ENCODE measurements at regions not wholly inside any gene's neighbourhood (a gene's known extent, or its start where the extent isn't known, plus 50 kb on each side); places are given as distances from the start of the nearest gene placed in this dataset.

DNA sequence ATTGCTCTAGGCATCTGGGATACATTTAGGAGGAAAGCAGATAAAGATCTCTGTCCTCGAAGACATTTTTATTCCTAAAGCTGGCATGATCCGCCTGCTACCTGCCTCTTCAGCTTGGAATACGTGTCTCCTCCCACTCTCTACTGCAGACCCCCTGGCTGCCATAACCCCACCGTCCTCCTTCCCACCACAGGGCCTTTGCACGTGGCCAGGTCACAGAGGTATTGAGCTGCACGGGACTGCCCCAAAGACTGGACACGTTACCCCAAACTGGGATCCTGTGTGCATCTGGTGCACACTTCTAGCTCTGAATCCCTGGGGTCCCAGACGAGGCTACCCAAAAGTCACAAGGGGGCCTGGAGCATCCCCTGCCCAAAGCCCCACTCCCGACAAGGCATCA is 351.2 kb upstream of the EEF2KMT start:
- no peak for DNase-seq

DNA sequence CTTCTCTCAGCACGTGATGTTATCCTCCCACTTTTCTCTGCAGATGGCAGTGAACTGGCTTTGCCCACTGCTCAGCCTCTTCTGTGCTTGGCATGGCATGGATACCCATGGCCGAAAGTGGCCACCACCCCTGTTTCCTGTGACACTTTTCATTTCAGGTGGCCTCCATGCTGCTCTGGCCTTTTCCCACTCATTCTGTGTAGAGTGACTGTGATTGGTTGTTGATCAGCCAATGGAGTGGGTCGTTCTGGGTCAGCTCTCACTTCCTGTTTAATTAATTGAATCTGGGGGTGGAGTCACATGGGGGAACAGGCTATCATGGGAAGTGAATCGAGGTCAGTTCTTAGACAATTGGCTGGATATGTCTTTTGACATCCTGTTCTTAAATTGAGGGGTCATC is 350.1 kb upstream of the EEF2KMT start:
- DNase-seq: no peak

- no peak for DNase-seq
Measured at GRCh38 chr16:5446623-5447240, 349.1 kb upstream of the EEF2KMT start.

GRCh38 chr16:5444189-5444588 is 346.6 kb upstream of the EEF2KMT start:
- DNase-seq: no peak

GRCh38 chr16:5442986-5443385 is 345.4 kb upstream of the EEF2KMT start:
- no peak for DNase-seq

DNA sequence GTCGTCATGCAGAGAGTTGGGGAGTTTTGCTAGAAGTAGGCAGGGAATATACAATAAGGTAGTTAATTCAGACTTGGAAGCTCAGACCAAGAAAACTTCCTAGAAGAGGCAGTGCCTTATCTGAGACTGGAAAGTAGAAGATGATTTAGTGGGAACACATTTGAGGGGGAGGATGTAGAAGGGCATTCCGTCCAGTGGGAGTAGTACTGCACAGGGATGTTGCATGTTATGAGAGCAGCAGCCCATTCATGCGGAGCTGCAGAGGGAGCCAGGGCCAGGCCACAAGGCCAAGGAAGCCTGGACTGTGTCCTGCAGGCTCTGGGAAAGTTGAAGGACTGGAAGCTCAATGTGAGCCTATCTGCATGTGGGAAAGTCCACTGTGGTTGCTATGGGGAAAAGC is 344.5 kb upstream of the EEF2KMT start:
- no peak for DNase-seq

GRCh38 chr16:5438591-5438990 is 341.0 kb upstream of the EEF2KMT start:
- no peak for DNase-seq

- no peak for DNase-seq
Measured at GRCh38 chr16:5433587-5433986, 336.0 kb upstream of the EEF2KMT start.

GRCh38 chr16:5432166-5432565 is 334.6 kb upstream of the EEF2KMT start:
- DNase-seq: no peak

GRCh38 chr16:5430598-5430997 is 333.0 kb upstream of the EEF2KMT start:
- DNase-seq: no peak

GRCh38 chr16:5428932-5429331 is 331.3 kb upstream of the EEF2KMT start:
- DNase-seq: no peak

- DNase-seq: no peak
Measured at GRCh38 chr16:5427571-5427970, 330.0 kb upstream of the EEF2KMT start.

DNA sequence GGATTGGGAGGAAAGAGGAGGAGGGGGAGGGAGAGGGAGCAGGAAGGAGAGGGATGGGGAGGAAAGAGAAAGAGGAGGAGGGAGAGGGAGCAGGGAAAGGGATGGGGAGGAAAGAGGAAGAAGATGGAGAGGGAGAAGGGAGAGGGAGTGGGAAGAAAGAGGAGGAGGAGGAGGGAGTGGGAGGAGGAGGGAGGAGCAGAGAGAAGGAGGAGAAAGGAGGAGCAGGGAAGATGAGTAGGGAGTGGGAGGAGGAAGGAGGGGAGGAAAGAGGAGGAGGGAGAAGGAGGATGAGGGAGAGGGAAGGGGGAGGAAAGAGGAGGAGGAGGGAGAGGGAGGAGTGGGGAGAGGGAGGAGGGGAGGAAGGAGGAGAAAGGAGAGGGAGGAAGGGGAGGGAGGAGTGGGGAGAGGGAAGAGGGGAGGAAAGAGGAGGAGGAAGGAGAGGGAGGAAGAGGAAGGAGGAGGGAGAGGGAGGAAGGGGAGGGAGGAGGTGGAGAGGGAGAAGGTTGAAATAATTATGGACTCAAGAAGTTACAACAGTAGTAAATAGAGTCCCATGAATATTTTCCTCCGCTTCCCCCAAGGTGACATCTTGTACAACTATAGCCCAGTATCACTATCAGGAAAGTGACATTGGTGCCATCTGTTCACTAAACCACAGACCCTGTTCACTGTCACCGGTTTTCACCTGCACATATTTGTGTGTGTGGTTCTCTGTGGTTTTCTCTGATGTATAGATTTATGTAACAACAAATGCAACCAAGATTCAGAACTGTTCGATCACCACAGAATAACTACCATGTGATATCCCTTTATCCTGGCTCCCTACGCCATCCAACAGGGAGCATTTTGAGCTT is 325.3 kb upstream of the EEF2KMT start:
- no peak for DNase-seq

DNA sequence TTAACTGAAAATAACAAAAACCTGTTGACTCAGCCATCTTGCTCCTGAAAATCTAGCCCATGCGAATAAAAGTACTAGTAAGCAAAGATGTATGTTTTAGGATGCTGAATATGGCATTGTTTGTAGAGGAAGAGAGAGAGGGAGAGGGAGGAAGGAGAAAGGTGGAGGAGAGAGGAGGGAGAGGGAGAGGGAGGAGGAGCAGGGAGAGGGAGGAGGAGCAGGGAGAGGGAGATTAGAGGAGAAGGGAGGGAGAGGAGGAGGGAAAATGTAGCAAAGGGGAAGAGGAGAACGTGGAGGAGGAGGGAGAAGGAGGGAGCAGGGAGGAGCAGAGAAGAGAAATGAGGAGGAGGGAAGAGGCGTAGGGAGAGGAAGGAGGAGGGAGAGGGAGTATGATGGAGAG is 324.5 kb upstream of the EEF2KMT start:
- no peak for DNase-seq

- no peak for DNase-seq
Measured at GRCh38 chr16:5416013-5416412, 318.4 kb upstream of the EEF2KMT start.

GRCh38 chr16:5415123-5415522 is 317.5 kb upstream of the EEF2KMT start:
- no peak for DNase-seq

DNA sequence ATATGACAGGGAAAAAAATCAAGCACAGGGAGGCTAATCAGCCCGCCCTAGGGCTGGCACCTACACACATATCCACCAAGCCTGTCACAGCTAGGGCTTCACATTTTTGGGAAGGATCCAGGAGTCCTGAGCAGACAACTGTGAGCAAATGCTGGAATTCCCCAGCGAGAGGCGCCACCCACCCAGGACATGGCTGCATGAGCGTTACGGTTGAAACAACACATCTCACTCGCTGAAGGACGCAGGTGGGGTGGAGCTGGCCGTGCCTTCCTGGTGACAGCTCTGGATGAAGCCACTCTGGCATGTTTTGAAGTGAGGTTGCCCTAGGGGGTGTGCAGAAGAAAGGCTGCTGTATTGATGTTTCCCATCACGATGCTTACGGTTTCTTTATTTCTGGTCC is 315.1 kb upstream of the EEF2KMT start:
- DNase-seq: no peak

GRCh38 chr16:5398203-5398602 is 300.6 kb upstream of the EEF2KMT start:
- DNase-seq: no peak

DNA sequence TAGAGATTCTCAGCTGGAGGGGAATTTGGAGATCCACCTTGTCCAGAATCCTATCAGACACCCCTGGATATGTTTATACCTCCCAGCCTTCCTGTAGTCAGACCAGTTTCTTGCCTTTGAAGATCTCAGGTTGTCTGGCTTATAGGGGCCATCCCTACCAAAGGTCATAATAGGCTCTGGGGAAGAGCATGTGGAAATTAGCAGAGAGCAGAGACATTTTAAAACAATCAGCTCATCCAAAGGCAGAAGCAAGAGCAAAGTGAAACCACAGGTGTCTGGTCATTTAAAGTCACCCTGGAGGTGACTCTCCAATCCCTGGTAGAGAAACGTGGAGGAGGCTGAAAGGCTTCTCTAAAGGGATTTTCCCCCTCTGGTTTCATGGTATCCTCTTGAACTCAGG is 299.3 kb upstream of the EEF2KMT start:
- DNase-seq: no peak

DNA sequence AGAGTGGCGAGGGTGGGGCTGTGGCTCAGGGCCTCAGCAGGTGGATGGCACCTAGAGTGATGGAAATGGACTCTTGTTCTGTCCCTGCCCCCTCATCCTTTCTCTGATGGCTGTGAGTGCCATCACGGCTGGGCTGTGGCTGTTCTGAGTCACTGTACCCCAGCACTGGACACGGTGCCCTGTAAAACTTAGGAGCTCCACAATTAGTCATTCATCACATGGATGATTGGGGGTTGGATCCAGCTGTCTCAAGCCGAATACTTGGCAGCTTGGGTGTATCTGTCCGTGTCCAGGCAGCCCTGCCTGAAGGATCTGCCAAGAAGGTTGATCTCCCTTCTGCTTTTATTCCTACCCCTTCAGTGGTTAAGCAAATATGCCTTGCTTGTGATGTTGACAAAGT is 295.5 kb upstream of the EEF2KMT start:
- DNase-seq: no peak

DNA sequence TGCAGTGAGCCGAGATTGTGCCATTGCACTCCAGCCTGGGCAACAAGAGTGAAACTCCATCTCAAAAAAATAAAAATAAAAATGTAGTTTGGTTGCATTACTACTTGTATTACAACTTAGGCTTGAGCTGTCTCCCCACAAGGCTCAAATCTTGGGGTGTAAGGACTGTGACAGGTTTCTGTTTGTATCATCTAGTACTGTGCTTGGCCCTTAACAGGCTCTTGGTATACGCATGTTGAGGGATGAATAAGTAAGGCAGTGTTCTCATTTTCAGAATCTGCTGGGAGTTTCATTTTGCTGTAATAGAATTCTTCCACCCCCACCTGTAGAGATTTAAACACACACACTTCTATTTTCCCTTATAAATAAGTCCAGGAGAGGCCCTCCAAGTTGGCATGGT is 289.4 kb upstream of the EEF2KMT start:
- no peak for DNase-seq

- no peak for DNase-seq
Measured at GRCh38 chr16:5385811-5386210, 288.2 kb upstream of the EEF2KMT start.

GRCh38 chr16:5385115-5385514 is 287.5 kb upstream of the EEF2KMT start:
- DNase-seq: no peak

GRCh38 chr16:5383737-5384136 is 286.1 kb upstream of the EEF2KMT start:
- DNase-seq: no peak

GRCh38 chr16:5382484-5382883 is 284.9 kb upstream of the EEF2KMT start:
- DNase-seq: no peak

Measured in central memory CD4-positive, alpha-beta T cell (primary cell).